Hepatocyte (in vitro differentiated cells): ENCODE measurements at regions not wholly inside any gene's neighbourhood (a gene's known extent, or its start where the extent isn't known, plus 50 kb on each side); places are given as distances from the start of the nearest gene placed in this dataset.

Experiments
- CTCF ChIP-seq: fragments of 200-600 bp; sonication (generic); IDR thresholded peaks from 2 replicates; pipeline ENCODE4 v1.5.1; 2016; ENCODE audit warnings: antibody characterized with exemption, mild to moderate bottlenecking; ENCODE audit not compliant: poor library complexity
- EZH2 ChIP-seq: fragments of 200-600 bp; sonication (generic); IDR thresholded peaks from 2 replicates; pipeline ENCODE4 v1.6.1; 2016; ENCODE audit warnings: antibody characterized with exemption, mild to moderate bottlenecking, borderline replicate concordance

GRCh38 chr5:175238326-175238725, 205.7 kb downstream of the DRD1 start:
- TF ChIP-seq EZH2 (no peak), CTCF (no peak)
